OCI-LY3 (cell line): ENCODE measurements at regions not wholly inside any gene's neighbourhood (a gene's known extent, or its start where the extent isn't known, plus 50 kb on each side); places are given as distances from the start of the nearest gene placed in this dataset.

Source experiments
- H2AFZ ChIP-seq: fragments of 200-600, 300-600 bp; shearing (Covaris generic); 2 replicates; pipeline ENCODE4 v1.6.0; 2014; ENCODE audit warnings: antibody characterized with exemption, low read depth, low read length
- H3K27ac ChIP-seq: fragments of 200-600, 300-600 bp; sonication (generic); 2 replicates; pipeline ENCODE4 v1.5.1; 2014; ENCODE audit warnings: mild to moderate bottlenecking, low read length, moderate library complexity, mixed read lengths
- H3K27me3 ChIP-seq: fragments of 200-600, 300-600 bp; sonication (generic); 2 replicates; pipeline ENCODE4 v1.6.1; 2014; ENCODE audit warnings: low read depth, low read length, mixed read lengths
- H3K36me3 ChIP-seq: fragments of 200-600, 300-600 bp; sonication (generic); replicated peaks from 2 replicates; pipeline ENCODE3; 2014; ENCODE audit warnings: low read depth, low read length, mixed read lengths
- H3K4me1 ChIP-seq: fragments of 300-600, 200-600 bp; sonication (generic); 2 replicates; pipeline ENCODE4 v1.6.1; 2014; ENCODE audit warnings: low read length, mixed read lengths
- H3K4me2 ChIP-seq: fragments of 200-600, 300-600 bp; sonication (generic); 2 replicates; pipeline ENCODE4 v1.6.1; 2014; ENCODE audit warnings: low read length, mixed read lengths
- H3K4me3 ChIP-seq: fragments of 300-600, 200-600 bp; sonication (generic); 2 replicates; pipeline ENCODE4 v1.5.1; 2014; ENCODE audit warnings: antibody characterized with exemption, mild to moderate bottlenecking, low read length, moderate library complexity
- H3K79me2 ChIP-seq: fragments of 300-600, 200-600 bp; shearing (Covaris generic); 2 replicates; pipeline ENCODE4 v1.6.1; 2014; ENCODE audit warnings: mild to moderate bottlenecking, low read length, mixed read lengths
- H3K9ac ChIP-seq: fragments of 300-600, 200-600 bp; shearing (Covaris generic); 2 replicates; pipeline ENCODE4 v1.6.0; 2014; ENCODE audit warnings: mild to moderate bottlenecking, low read length, moderate library complexity
- H3K9me3 ChIP-seq: fragments of 200-600, 300-600 bp; shearing (Covaris generic); 2 replicates; pipeline ENCODE4 v1.6.1; 2014; ENCODE audit warnings: low read length, mixed read lengths; ENCODE audit not compliant: insufficient read depth
- H4K20me1 ChIP-seq: fragments of 200-600, 300-600 bp; sonication (generic); 2 replicates; pipeline ENCODE4 v1.6.1; 2016; ENCODE audit warnings: low read length, mixed read lengths; ENCODE audit not compliant: insufficient read depth
- CTCF ChIP-seq: fragments of 200-600, 300-600 bp; sonication (generic); IDR thresholded peaks from 2 replicates; pipeline ENCODE4 v1.5.1; 2014; ENCODE audit warnings: antibody characterized with exemption, low read length, low read depth
- EZH2phosphoT487 ChIP-seq: fragments of 200-600 bp; shearing (Covaris generic); IDR thresholded peaks from 2 replicates; pipeline ENCODE4 v1.6.1; 2018; ENCODE audit warnings: antibody characterized with exemption, mixed run types, low read depth

GRCh38 chr10:2294739-2295138 is 557.4 kb upstream of the ADARB2 start:
- no peaks in the 10 kb centered on the region for H3K27me3 ChIP-seq
- no peaks in the 10 kb centered on the region for H3K4me1 ChIP-seq
- no peak overlapping the region for H2AFZ ChIP-seq
- H3K9ac ChIP-seq, result no peak overlapping the region
- H3K27ac ChIP-seq, result no peak overlapping the region
- no peaks in the 10 kb centered on the region for H3K36me3 ChIP-seq
- no peak overlapping the region for H3K4me3 ChIP-seq
- H3K79me2 ChIP-seq, result no peaks in the 10 kb centered on the region
- no peaks in the 10 kb centered on the region for H3K9me3 ChIP-seq
- H3K4me2 ChIP-seq, result no peak overlapping the region
- H4K20me1 ChIP-seq, result no peaks in the 10 kb centered on the region
- no peak for TF ChIP-seq CTCF
- TF ChIP-seq EZH2phosphoT487, result no peak

- Histone ChIP-seq H3K4me3 (no peak overlapping the region), H3K9ac (no peak overlapping the region), H3K4me2 (no peak overlapping the region), H3K79me2 (no peaks in the 10 kb centered on the region), H3K36me3 (no peaks in the 10 kb centered on the region), H3K27ac (no peak overlapping the region), H3K4me1 (no peaks in the 10 kb centered on the region), H3K27me3 (no peaks in the 10 kb centered on the region), H3K9me3 (no peaks in the 10 kb centered on the region), H4K20me1 (no peaks in the 10 kb centered on the region), H2AFZ (no peak overlapping the region)
- TF ChIP-seq EZH2phosphoT487, result no peak
- no peak for TF ChIP-seq CTCF
Observed at GRCh38 chr10:2284071-2284470, 546.7 kb upstream of the ADARB2 start.

- Histone ChIP-seq H3K79me2 (no peaks in the 10 kb centered on the region), H3K27ac (no peak overlapping the region), H3K9ac (no peak overlapping the region), H2AFZ (no peak overlapping the region), H4K20me1 (no peaks in the 10 kb centered on the region), H3K4me3 (no peak overlapping the region), H3K9me3 (no peaks in the 10 kb centered on the region), H3K36me3 (no peaks in the 10 kb centered on the region), H3K4me1 (no peaks in the 10 kb centered on the region), H3K27me3 (no peaks in the 10 kb centered on the region), H3K4me2 (no peak overlapping the region)
- TF ChIP-seq CTCF (no peak), EZH2phosphoT487 (no peak)
Observed at GRCh38 chr10:2282202-2282601, 544.9 kb upstream of the ADARB2 start.

- Histone ChIP-seq H3K27ac (no peak overlapping the region), H3K4me3 (no peak overlapping the region), H3K36me3 (no peaks in the 10 kb centered on the region), H2AFZ (no peak overlapping the region), H3K4me2 (no peak overlapping the region), H3K9me3 (no peaks in the 10 kb centered on the region), H3K9ac (no peak overlapping the region), H3K79me2 (no peaks in the 10 kb centered on the region), H3K4me1 (no peaks in the 10 kb centered on the region), H3K27me3 (no peaks in the 10 kb centered on the region), H4K20me1 (no peaks in the 10 kb centered on the region)
- TF ChIP-seq EZH2phosphoT487 (no peak), CTCF (no peak)
Observed at GRCh38 chr10:2280713-2281300, 543.5 kb upstream of the ADARB2 start.
